A673 (cell line): ENCODE measurements at regions not wholly inside any gene's neighbourhood (a gene's known extent, or its start where the extent isn't known, plus 50 kb on each side); places are given as distances from the start of the nearest gene placed in this dataset.

Source experiments
- BruUV-seq: library from RNA; stranded (reverse); fragments of 400-500 nt; replicated peaks from 2 replicates; lab custom pipeline; 2021; lab: Mats Ljungman, UMichigan
- CTCF ChIA-PET: fragments of 300-600 bp; sonication (Branson Sonifier 250); formaldehyde crosslinking; loops from one replicate; lab custom pipeline; 2022; ENCODE audit warnings: antibody characterized with exemption; lab: Charles Lee
- POLR2A ChIA-PET: fragments of 300-600 bp; sonication (Branson Sonifier 250); formaldehyde crosslinking; loops from one replicate; lab custom pipeline; 2022; ENCODE audit warnings: antibody characterized with exemption; ENCODE audit not compliant: low non-redundant PET; lab: Charles Lee
- DNase-seq: peaks from one replicate; pipeline ENCODE4 v3.0.0-alpha.2; 2015; ENCODE audit warnings: low spot score
- H3K27ac ChIP-seq: fragments of 200-600 bp; sonication (generic); 2 replicates; pipeline ENCODE4 v1.5.1; 2016; ENCODE audit warnings: mixed run types, low read depth, mild to moderate bottlenecking, mixed read lengths, antibody characterized with exemption, low read length; ENCODE audit not compliant: poor library complexity, severe bottlenecking
- H3K27me3 ChIP-seq: fragments of 200-600 bp; sonication (generic); replicated peaks from 2 replicates; pipeline ENCODE4 v1.6.1; 2017; ENCODE audit warnings: mixed run types, low read depth, mild to moderate bottlenecking, mixed read lengths, antibody characterized with exemption, low read length; ENCODE audit not compliant: insufficient read depth, poor library complexity
- H3K36me3 ChIP-seq: fragments of 200-600 bp; sonication (generic); 2 replicates; pipeline ENCODE4 v1.6.1; 2016; ENCODE audit warnings: mixed run types, mild to moderate bottlenecking, mixed read lengths, antibody characterized with exemption, low read length; ENCODE audit not compliant: insufficient read depth, poor library complexity, severe bottlenecking
- H3K4me1 ChIP-seq: fragments of 200-600 bp; sonication (generic); 2 replicates; pipeline ENCODE4 v1.6.1; 2017; ENCODE audit warnings: mixed run types, mild to moderate bottlenecking, mixed read lengths, antibody characterized with exemption, low read length; ENCODE audit not compliant: insufficient read depth, poor library complexity, severe bottlenecking
- H3K4me3 ChIP-seq: fragments of 200-600 bp; sonication (generic); 2 replicates; pipeline ENCODE4 v1.5.1; 2016; ENCODE audit warnings: low read depth, mixed run types, mild to moderate bottlenecking, mixed read lengths, low read length; ENCODE audit not compliant: poor library complexity, severe bottlenecking
- H3K9me3 ChIP-seq: fragments of 200-600 bp; sonication (generic); 2 replicates; pipeline ENCODE4 v1.6.1; 2016; ENCODE audit warnings: mixed run types, low read depth, mild to moderate bottlenecking, mixed read lengths, antibody characterized with exemption, low read length; ENCODE audit not compliant: poor library complexity, severe bottlenecking
- EZH2 ChIP-seq: fragments of 200-600 bp; sonication (generic); IDR thresholded peaks from 2 replicates; pipeline ENCODE4 v1.6.1; 2017; ENCODE audit warnings: borderline replicate concordance, low read depth, mild to moderate bottlenecking, mixed read lengths, antibody characterized with exemption, low read length; ENCODE audit not compliant: poor library complexity, severe bottlenecking
- intact Hi-C: fragments of 100-400 bp; cut with micrococcal nuclease; formaldehyde crosslinking; loops from one replicate; pipeline ENCODE4 v1.10.0; 2022; ENCODE audit not compliant: unreplicated experiment
- TF ChIP-seq, protein P1 (sequence below): fragments of 300-800, 200-600 bp; sonication (generic); conservative IDR thresholded peaks from 2 replicates; pipeline ENCODE4 v1.5.1; 2017; ENCODE audit warnings: low read depth, mild to moderate bottlenecking, antibody characterized with exemption, low read length, moderate library complexity, mixed read lengths

DNA sequence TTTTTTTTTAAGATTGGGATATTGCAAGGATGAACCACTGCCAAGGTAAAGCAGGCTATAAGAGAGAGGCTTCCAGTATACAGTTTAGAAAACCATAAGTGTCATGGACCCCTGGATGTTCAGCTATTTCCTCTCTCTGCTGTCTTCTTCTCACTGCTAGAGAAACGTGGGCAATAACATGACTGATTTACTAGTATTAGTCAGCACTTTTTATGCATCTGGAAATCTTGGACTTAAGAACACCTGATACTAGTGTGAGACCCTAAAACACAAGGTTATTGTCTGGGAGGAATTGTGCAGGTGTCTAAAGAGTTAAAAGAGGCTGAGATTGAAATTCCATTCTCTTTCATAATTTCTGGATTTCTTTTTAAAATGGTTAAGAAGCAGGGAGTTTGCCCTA lies 460.6 kb upstream of the MCTP2 start:
- Histone ChIP-seq H3K27ac (no peak overlapping the region), H3K27me3 (no peaks in the 10 kb centered on the region), H3K4me1 (no peaks in the 10 kb centered on the region), H3K4me3 (no peak overlapping the region), H3K9me3 (no peaks in the 10 kb centered on the region), H3K36me3 (no peaks in the 10 kb centered on the region)
- DNase-seq: no peak
- ChIA-PET POLR2A (no interaction called here), CTCF (no interaction called here)
- no peak for TF ChIP-seq EZH2
- TF ChIP-seq, protein P1, sequence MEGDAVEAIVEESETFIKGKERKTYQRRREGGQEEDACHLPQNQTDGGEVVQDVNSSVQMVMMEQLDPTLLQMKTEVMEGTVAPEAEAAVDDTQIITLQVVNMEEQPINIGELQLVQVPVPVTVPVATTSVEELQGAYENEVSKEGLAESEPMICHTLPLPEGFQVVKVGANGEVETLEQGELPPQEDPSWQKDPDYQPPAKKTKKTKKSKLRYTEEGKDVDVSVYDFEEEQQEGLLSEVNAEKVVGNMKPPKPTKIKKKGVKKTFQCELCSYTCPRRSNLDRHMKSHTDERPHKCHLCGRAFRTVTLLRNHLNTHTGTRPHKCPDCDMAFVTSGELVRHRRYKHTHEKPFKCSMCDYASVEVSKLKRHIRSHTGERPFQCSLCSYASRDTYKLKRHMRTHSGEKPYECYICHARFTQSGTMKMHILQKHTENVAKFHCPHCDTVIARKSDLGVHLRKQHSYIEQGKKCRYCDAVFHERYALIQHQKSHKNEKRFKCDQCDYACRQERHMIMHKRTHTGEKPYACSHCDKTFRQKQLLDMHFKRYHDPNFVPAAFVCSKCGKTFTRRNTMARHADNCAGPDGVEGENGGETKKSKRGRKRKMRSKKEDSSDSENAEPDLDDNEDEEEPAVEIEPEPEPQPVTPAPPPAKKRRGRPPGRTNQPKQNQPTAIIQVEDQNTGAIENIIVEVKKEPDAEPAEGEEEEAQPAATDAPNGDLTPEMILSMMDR: no peak
- no TSS peak for BruUV-seq
- intact Hi-C loops: no loop called here

DNA sequence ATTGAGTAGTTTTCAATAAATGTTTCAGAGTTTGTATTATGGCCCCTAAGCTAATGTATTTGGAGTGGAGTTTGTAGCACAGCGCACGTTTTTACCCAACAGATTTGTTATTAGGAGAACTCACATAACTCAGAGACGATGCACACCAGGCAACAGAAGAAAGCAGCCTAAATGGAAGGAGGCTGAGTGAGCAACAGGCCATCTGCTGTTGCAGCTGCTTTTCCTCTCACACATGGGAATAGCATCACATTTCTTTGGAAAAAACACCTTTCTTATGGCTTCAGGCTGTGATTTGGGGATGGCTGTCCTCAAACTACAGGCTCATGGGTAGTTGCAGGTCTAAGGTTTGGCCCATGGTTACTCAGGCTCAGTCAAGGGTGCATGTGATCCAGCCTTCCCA lies 469.3 kb upstream of the MCTP2 start:
- CTCF ChIA-PET: no interaction called here
- no peak for DNase-seq
- BruUV-seq: no TSS peak

DNA sequence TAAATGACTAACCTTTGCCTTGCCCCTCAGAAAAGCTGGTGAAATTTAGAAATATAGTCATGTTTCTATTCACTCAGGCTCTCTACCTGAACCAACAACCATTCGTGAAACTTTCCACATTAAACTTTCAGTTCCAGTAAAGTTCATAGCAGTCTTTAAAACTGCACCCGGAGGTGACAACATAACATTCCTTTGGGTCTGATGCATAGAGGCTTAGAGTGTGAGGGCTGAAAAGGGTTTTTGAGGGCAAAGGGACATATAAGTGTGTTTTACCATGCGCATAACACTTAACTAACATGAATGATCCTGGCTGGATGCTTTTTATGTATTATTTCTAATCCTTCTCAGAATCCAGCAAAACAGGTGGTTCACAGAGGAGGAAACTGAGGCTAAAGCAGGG lies 471.7 kb upstream of the MCTP2 start:
- ChIA-PET POLR2A (no interaction called here), CTCF (no interaction called here)
- DNase-seq: no peak
- Histone ChIP-seq H3K4me1 (no peaks in the 10 kb centered on the region), H3K36me3 (no peaks in the 10 kb centered on the region), H3K9me3 (no peaks in the 10 kb centered on the region), H3K27me3 (no peaks in the 10 kb centered on the region), H3K4me3 (no peak overlapping the region), H3K27ac (no peak overlapping the region)
- TF ChIP-seq, protein P1: no peak
- no peak for TF ChIP-seq EZH2
- BruUV-seq: no TSS peak
- intact Hi-C loops: no loop called here

More for the DNA sequence above, 469.3 kb upstream of the MCTP2 start:
- no peaks in the 10 kb centered on the region for H3K4me1 ChIP-seq
- TF ChIP-seq EZH2: no peak
- TF ChIP-seq, protein P1: no peak
- H3K27ac ChIP-seq: no peak overlapping the region
- H3K9me3 ChIP-seq: no peaks in the 10 kb centered on the region
- H3K27me3 ChIP-seq: no peaks in the 10 kb centered on the region
- POLR2A ChIA-PET: no interaction called here
- no peaks in the 10 kb centered on the region for H3K36me3 ChIP-seq
- H3K4me3 ChIP-seq: no peak overlapping the region
- intact Hi-C loops: no loop called here
